Heart left ventricle (tissue), 13 donors: ENCODE measurements at regions not wholly inside any gene's neighbourhood (a gene's known extent, or its start where the extent isn't known, plus 50 kb on each side); places are given as distances from the start of the nearest gene placed in this dataset.
"Not testable (repeated sequence)": the region's sequence is repeated elsewhere in the genome, so short reads cannot be mapped to it uniquely, and the experiment has no call there.

ENCODE experiments used
- POLR2A ChIP-seq, 2 donors: fragments of 450-650 bp; IDR thresholded peaks; one replicate each; pipeline ENCODE4 v1.6.1; 2017; ENCODE audit warnings: antibody characterized with exemption in 2 of 2, mild to moderate bottlenecking in 2 of 2, moderate library complexity in 2 of 2
- TF ChIP-seq, protein P1 (sequence below), 12 donors: fragments of 200-600 bp; sonication (generic) in 4 of 12; IDR thresholded peaks; one replicate each; pipeline versions ENCODE4 v1.5.0 to v1.8.0; 2018 to 2022; ENCODE audit warnings: antibody characterized with exemption in 12 of 12, mild to moderate bottlenecking in 5 of 12
- donor health status: ischemic (EF 13 %, LVEDD 7.1; RV severe dilation, severe dysfunction).
- donor health status: DM: no; HTN: yes; CAD: no.
- donor health status: DM: no; HTN: no; CAD: no.
- donor health status: ischemic (EF 25% LVEDD 6.9; RV normal size, moderate dysfunction).
- donor health status: ischemic (EF 25% LVEDD 5.7; RV mildly dilated, moderate dysfunction).
- donor health status: ischemic (EF 35%, LVEDD 5.7; RV mildly dilated, moderate dysfunction).
- donor health status: nonischemic (EF 11% LVEDD 7.7; RV severe dilation, severe dysfunction).
- donor health status: DM: yes; HTN: yes; CAD: no.
- donor health status: PGD.
- donor health status: ischemic (EF 29% LVEDD 5.4; RV normal size, mild dysfunction).
- donor health status: nonischemic (EF 23%, LVEDD 6.1; RV moderate dilation, normal function).

DNA sequence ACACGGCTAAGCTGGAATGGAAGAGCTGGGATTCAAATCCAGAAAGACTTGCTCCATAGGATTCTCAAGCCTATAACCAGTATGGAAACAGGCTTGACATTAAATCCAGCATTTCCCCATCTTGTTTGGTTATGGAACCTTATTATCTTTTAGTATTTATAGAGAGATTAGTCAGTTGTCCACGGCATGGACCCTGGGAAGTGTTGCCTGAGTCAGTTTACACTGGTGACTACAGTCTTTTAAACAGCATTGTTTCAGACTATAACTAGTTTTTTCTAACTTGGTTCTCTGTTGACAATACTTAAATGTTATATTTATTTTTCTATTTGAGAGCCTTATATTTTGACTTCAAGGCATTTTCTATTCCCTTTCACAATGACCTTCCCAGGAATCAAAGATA, 106.7 kb downstream of the SYT15B start:
- not testable (repeated sequence) for TF ChIP-seq POLR2A (IDR thresholded peaks at IDR 0.05)
- TF ChIP-seq, protein P1, sequence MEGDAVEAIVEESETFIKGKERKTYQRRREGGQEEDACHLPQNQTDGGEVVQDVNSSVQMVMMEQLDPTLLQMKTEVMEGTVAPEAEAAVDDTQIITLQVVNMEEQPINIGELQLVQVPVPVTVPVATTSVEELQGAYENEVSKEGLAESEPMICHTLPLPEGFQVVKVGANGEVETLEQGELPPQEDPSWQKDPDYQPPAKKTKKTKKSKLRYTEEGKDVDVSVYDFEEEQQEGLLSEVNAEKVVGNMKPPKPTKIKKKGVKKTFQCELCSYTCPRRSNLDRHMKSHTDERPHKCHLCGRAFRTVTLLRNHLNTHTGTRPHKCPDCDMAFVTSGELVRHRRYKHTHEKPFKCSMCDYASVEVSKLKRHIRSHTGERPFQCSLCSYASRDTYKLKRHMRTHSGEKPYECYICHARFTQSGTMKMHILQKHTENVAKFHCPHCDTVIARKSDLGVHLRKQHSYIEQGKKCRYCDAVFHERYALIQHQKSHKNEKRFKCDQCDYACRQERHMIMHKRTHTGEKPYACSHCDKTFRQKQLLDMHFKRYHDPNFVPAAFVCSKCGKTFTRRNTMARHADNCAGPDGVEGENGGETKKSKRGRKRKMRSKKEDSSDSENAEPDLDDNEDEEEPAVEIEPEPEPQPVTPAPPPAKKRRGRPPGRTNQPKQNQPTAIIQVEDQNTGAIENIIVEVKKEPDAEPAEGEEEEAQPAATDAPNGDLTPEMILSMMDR (IDR thresholded peaks at IDR 0.05) = not testable (repeated sequence)
